Left cardiac atrium (tissue), 4 donors: ENCODE measurements at regions not wholly inside any gene's neighbourhood (a gene's known extent, or its start where the extent isn't known, plus 50 kb on each side); places are given as distances from the start of the nearest gene placed in this dataset.

Experiments used
- ATAC-seq, 2 donors: fragments of 200-7000 bp; cut with Tn5 transposase; one replicate each; pipeline ENCODE4 v1.9.1; 2020; ENCODE audit warnings: mild to moderate bottlenecking in 2 of 2, moderate library complexity in 2 of 2
- DNase-seq: peaks from one replicate; pipeline ENCODE4 v3.0.0-alpha.2; 2020
- intact Hi-C, 2 donors: fragments of 100-400 bp; cut with DNase I; formaldehyde crosslinking; loops; one replicate each; pipeline versions ENCODE4 v1.14.1 to v1.15.1; 2022 to 2023
- donor health status: DM: no; HTN: yes; CAD: no.
- donor health status: DM: no; HTN: yes; CAD: no; lungs with severe emphysema.
- donor health status: DM: yes; HTN: yes; CAD: no.
- donor health status: Dilated cardiomyopathy.

DNA sequence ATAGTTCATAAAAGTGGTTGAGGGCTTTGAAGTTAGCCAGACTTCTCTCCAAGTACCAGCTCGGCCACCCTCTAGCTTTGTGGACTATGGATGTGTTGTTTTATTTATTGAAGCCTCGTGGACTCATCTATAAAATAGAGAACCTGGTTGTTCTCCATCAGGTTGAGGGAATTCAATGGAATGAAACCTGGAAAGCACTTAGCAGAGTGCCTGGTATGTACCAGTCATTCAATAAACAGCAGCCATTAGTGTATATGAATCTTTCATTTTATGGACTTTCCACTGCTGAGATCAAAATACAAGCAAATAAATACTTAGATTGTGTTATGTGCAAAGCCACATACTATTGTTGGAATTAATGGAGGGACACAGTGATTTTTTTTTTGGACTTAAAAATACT, 206.8 kb downstream of the SOX4 start:
- ATAC-seq (no peak), DNase-seq (no peak)
- intact Hi-C loops = no loop called here

DNA sequence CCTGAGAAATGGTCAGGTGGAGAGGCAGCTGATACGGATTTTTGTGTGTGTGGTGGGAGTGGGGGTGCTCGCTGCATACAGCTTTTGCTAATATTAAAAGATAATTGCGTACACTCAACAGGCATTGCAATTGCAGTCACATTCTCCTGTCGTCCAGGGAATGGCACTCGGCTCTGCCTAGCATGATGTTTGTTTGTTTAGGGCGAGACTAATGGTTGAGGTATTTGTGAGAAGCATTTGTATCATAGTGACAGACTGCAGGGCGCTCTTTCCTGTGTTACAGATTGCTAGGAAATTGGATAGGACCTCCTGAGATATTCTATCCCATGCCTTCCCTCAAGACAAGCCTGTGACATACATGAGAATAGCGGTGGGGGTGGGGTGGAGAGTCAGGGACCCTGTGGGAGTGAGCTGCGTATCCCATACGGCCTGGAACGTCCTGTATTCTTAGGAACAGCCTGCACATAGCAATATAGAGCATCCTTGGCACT, 207.4 kb downstream of the SOX4 start:
- no peak for ATAC-seq
- DNase-seq = no peak
- intact Hi-C loops = no loop called here

DNA sequence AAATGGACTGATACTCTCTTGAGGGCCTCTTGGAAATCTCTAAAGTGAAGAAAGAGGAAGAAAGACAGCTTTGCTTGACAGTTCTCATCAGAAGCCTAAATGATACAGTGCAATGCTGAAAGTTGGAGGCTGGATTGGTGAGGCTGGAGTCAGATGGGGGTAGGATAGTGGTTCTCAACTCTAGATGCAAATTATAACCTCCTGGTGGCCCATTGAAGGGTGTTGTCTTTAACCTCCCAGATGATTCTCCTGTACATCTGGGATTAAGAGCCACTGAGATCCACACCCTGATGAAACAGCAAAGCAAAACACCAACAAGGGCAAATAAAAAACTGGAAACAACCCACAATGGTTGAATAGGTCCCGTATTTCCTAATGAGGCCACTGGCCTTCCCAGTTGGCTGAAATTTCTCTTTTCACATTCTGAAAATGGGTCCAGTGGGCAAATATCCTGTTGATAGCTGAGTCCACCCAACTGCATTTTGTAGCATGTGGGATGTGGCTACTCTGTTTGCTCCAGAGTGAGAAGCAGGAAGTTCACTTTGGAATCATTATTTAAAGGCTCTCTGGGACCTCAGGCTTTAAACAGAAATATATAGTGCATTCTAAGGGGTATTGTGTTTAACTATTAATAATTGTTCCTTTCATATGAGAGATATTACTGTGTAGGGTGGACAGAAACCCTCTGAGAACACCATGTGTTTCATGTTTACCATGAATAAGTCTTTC, 208.1 kb downstream of the SOX4 start:
- ATAC-seq (no peak), DNase-seq (no peak)
- intact Hi-C loops = no loop called here

DNA sequence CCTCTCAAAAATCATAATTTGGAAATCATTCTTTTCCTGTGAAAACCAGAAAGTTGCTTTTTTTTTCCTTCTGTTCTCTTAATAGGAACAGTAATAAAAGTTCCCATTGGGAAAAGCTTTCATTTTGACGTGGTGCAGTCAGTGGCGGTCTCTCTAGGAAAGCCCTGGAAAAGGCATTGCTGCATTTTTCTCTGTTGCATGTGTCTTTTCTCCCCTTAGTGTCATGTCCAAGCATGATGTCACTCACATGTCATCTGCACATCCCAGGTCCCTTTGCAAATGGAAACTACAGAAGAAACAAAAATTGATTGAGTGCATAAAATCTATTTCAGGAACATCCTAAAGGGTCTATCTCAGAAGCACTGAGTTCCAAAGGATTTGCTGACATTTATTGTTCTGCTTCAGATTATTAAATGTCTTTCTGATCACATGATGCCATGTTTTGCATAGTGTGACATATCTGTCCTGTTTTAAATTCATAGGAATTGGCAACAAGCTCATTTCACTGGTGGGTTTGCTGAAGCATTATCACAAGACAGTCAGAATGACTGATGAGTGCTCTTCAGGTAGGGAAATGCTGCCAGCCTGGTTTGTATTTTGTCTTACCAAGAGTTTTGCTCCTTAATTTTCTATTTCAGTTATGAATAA, 208.7 kb downstream of the SOX4 start:
- DNase-seq (no peak), ATAC-seq (peak in 1 of 2 donors; percentile 53)
- intact Hi-C loops = no loop called here

DNA sequence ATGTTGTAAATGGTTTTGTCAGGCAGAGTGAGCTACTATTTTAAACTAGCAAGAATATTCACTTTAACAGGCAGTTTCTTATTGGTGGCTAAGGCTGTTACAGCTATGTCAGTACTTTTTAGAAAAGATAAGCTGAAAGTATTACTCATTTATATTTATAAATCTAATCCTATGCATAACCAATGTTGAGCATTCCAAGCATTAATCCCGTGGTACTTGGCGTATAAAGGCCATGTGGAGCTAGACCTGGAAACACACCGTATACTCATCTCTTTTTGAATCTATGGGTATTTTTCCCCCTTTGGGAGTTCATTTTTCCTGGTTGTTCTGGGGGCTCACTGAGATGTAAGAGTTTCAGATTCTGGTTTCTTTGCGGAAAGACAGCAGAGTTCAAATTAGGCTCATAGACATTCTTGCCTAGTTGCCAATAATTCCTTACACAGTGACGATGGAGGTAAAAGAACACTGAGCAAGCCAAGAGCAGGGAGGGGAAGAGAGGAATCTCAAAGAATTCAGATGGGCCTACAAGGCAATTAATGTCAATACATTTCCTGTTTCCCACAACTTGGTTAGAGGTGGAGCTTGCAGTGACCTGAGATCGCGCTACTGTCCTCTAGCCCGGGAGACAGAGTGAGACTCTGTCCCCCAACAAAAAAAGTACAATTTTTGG, 211.5 kb downstream of the SOX4 start:
- intact Hi-C loops = no loop called here
- DNase-seq (no peak), ATAC-seq (no peak)

DNA sequence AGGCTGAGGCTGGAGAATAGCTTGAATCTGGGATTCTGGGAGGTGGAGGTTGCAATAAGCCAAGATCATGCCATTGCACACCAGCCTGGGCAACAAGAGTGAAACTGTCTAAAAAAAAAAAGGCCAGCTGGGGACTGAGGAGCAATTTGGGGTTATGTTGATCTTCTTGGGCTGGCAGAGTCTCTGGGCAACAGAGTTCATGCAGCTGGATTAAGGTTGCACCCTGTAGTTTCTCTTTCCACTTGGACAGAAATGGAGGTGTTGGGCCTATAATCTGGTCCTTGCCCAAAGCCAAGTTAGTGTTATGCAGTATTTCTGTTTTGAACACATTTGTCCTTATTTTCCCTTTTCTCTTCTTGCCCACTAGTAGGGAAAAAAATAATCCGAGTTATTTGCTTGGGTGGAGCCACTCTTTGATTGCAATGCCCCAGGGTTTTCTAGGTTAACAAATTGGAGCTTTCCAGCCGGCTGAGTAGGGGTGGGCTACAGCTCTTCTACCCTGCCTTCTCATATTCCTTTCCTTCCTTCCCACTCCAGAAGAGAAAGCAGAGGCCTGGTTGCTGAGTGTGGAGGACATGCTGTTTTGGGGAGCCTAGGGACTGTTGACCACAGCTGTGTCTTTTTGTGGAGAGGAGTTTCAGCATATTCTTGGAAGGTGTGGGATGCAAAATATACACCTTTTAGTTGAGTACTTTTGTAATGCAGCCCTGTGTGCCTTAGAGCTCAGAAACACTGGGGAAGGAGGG, 213.9 kb downstream of the SOX4 start:
- intact Hi-C loops = no loop called here
- DNase-seq = no peak
- ATAC-seq = no peak

DNA sequence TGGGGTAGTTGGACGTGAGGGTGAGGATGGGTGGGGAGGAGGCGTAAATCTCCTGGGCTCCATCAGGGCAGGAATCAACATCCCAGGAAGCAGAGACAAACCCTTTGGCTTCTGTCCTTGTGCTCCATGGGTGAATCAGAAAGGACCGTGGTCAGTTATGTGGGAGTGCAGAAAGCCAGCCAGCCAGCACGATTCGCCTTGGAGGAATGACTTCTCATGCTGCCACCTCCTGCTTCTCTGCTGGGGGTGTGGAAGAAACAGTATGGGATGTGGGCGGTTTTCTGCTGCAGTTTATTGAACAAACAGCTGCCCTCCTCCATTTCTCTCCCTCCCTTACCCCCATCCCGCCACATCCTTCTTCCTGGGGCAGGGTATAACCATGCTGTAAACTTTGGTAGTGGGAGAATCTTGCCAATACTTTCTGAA, 214.5 kb downstream of the SOX4 start:
- ATAC-seq = peak; percentile 55 to 83
- DNase-seq = peak; percentile 39
- intact Hi-C loops = no loop called here

DNA sequence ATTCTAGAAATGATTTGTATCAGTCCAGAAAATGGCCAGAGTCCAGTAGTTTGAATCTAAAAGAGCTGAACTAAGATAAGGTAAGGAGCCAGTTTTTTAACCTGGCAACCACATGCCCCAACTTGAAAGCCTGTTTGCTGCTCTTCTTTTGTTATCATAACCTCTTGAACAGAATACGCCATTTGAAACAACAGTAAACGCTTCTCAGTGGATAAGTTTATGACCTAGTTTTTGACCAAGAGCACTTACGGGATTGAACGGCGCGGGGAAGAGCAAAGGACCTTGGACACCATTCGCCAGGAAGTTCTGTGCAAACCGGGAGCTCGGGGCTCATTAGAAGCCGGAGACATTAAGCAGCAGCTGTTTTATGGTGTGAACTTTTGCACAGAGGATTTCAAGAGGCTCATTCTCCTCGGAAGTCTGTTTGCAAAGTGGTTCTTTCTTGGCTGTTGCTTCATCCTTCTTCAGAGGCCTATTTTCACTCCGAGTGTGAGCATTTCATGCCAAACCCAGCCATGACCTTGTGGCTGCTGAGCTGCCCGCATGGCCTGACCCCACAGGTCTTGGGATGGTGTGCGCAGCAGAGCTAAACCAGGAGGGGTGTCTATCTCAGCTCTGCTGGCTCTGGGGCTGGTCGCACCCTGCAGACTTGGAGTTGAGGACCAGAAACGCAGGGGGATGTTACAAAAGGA, 215.1 kb downstream of the SOX4 start:
- intact Hi-C loops = no loop called here
- ATAC-seq = peak; percentile 70 to 73
- peak; percentile 30 for DNase-seq

DNA sequence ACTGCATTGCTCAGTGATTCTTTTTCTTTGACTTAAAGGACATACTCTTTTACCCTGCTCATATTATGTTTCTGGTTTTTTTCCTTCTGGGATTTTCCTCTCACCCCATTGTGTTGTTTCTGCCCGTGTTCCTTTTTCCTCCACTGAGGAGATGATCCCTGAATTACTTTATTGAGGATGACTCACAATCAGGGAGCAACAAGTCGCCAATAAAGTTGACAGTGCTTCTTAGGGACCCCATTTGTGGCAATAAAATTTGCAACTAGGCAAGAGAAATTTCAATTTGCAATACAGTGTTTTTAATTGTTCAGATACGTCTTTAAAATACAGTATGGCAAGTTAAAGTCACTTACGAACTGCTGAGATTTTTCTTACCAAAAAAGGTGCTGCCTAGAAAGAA, 217.9 kb downstream of the SOX4 start:
- intact Hi-C loops = no loop called here
- no peak for DNase-seq
- ATAC-seq = no peak

DNA sequence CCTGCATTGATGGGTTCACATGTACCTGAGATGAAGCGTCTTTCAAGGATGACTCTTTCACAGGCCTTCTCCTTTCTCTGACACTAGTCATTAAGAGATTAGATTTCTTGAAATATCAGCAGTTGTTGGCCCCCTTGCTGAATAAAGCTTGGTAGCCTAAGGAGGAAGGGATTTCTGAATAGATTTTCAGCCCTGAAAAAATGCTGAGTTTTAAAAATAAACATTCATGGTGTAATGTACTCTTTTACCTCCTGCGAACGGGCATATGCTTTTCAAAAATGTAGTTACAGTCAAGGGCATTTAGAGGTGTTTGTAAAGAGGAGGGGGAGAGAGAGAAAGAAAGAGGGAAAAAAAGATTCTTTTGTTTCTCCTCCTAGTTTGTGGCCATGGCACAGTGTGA, 222.7 kb downstream of the SOX4 start:
- ATAC-seq (no peak), DNase-seq (no peak)
- intact Hi-C loops = no loop called here

DNA sequence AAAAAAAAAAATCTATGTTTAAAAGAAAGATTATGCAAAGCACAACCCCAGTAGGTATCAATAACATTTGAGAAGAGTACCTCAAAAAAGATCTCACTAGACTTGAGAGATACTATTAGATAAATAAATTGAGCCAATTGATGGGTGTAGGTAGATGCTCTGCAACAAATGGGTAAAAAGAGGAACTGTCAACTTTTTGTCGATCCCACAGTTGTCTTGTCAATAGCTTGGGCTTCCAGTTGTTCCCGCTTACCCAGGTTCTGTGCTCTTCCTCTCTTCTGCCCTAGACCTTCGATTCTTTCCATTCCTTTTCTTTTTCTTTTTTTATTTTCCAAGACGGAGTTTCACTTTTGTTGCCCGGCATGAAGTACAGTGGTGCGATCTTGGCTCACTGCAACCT, 226.9 kb downstream of the SOX4 start:
- ATAC-seq = no peak
- intact Hi-C loops = no loop called here
- DNase-seq = no peak

DNA sequence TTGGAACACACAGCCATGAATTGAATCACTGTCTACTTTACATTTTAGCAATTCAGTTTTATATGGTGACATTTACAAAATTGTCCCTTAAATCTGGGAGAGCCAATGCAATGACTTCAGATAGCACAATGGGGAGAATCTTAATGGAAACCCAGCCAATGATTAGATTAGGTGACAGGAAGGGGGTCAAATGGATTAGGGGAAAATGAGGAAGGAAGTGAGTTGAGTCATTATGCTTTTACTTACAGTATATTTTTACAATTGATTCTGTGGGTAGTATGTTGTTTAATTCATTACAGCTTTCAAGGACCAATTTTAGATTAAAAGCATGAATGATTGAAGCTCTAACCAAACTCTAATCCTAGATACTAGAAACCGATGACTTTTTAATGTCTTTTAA, 229.8 kb downstream of the SOX4 start:
- intact Hi-C loops = no loop called here
- DNase-seq = no peak
- ATAC-seq = no peak

DNA sequence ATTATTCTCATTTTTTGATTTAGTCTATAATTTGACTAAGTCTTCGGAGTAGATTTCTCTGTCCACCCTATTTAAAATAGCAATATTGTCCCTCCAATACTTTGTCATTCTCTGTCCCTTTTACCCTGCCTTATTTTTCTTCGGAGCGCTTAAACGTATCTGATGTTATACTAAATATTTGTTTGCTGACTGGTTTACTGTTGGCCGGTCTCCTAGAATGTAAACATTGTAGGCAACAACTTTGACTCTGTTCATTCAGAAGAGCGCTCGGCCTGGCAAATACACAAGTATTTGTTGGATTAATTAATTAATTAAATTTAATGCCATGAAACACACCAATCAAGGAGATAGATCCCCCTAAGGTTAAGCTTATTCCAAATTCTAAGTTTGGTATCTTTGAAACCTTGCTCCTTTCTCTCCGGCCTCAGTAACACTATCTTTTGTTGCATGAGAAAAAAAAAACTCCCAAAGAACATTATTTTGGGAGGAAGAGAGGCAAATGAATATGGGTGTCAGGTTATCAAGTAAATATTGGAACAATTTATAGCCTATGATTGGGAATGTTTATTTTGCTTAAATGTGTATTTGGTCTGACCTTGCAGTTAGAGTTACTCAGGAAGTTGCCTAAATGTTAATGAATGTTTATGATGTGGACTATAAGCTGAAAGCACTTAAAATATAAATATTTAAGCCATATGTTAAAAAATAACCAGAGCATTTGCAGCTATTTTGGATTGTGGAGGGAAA, 231.1 kb downstream of the SOX4 start:
- ATAC-seq (no peak), DNase-seq (no peak)
- intact Hi-C loops = no loop called here

DNA sequence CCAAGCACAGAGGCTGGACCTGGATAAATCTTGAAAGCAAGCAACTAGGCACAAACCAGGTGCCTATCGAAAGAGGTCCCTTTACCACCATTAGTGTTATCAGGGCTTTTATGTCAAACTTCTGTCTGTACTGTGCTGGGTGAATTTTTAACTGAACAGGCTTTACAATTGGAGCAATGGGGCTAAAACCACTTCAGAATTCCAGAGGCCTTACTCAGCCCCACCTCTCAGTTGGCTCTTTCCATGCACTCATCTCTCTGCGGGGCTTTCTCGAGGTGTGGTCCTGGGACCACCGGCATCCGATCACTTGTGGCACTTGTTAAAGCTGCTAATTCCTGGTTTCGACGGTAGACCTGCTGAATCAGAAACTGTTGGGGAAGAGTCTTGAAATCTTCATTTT, 232.5 kb downstream of the SOX4 start:
- intact Hi-C loops = no loop called here
- DNase-seq (no peak), ATAC-seq (no peak)

DNA sequence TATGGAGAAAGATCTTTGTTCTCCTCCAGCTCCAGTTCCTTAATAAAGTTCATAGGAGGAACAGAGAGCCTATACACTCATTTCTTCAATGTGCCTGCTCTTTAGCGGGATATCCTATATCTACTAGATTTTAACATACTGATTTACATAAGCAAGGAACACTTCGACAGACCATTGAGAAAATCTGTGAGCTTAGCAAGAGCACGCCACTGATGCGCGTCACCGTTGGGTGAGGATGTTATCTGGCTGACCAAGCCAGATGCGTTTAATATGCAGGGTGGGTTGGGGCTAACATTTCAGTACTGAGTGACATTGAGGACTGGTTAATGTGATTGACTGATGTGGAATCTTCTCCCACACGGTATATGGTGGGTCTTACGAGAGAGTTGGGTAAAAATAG, 233.4 kb downstream of the SOX4 start:
- ATAC-seq (no peak), DNase-seq (no peak)
- intact Hi-C loops = no loop called here

DNA sequence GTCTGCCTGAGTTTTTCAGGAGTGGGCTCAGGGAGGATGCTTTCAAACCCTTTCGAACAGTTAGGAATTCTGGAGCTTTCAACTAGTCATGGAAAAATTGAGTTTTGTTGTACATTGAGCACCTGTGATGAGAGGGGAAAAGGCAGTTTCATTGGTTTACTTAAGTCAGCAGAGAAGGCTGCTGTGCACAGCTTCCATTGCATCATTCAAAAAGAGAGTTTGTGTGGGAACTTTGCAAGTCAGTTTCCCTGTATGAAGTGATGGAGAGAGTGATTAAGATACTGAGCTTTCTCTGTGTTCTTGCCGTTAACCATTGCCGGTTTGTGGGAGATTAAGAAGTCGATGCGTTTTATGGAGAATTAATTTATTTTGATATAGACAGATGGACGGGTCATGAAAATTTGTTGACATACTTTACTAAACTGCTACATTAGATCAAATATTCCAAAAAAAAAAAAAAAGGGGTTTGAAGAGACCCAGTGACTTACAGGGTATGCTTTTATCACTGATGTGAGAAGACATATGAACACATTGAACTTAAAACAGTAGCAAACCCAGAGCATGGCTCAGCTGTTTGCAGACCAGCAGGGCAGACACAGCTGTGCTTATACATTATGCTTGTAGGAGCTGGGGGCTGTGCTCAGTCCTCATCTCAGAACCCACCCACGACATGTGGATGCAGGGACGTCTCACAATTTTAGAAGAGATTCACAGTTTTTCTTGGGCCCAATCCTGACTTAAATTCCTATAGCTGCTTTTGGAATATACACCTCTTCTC, 234.1 kb downstream of the SOX4 start:
- DNase-seq (no peak), ATAC-seq (no peak)
- intact Hi-C loops = no loop called here

DNA sequence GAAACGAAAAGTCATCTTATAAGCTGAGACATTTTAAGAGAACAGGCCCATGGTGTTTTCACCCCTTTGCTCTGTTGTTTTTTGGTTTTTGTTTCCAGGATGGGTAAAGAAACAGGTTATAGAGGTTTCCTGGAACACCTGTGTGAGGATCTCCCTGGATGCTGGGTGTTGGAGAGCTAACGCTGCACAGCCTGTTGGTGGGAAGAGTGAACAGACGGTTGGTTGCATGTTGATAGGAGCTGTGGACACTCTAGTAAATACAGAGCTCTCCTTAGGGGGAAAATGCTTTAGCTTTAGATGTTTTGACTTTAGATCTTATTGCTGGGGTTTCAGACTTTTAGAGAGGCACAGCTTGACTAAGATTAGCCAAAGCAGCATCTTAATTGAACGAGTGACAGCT, 235.2 kb downstream of the SOX4 start:
- ATAC-seq = no peak
- DNase-seq = no peak
- intact Hi-C loops = no loop called here

DNA sequence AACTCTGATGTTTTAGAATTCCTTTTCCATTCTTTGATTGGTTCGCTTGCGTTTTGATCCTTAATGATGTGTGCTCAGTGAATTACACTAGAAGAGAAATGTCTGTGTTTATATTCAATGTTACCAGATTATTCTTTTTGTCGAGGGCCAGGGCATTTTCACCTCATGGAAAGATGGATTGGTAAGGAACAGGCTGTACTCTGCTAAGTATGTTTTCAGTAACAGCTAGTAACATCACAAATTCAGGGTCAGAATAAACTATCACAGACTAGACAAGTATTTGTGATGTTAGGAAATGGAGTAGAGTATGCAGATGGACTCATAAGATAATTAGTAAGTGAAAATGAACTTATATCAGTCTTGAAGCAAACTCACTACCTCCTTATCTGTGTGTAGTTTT, 235.6 kb downstream of the SOX4 start:
- intact Hi-C loops = no loop called here
- DNase-seq (no peak), ATAC-seq (no peak)
